NCI-H1436 treated with DMSO at 0.1 percent for 48 hours (cell line): ENCODE measurements at regions not wholly inside any gene's neighbourhood (a gene's known extent, or its start where the extent isn't known, plus 50 kb on each side); places are given as distances from the start of the nearest gene placed in this dataset.
"Not testable (repeated sequence)": the region's sequence is repeated elsewhere in the genome, so short reads cannot be mapped to it uniquely, and the experiment has no call there.

Experiments
- DNase-seq: peaks from one replicate; lab custom pipeline; 2025; lab: John Stamatoyannopoulos, UW

GRCh38 chr9:108410161-108410560 lies 445.6 kb downstream of the ACTL7B start:
- DNase-seq, result no peak

- no peak for DNase-seq
These were observed 455.5 kb downstream of the ACTL7B start for GRCh38 chr9:108400297-108400696.

GRCh38 chr9:108399851-108400250 lies 455.9 kb downstream of the ACTL7B start:
- DNase-seq, result no peak

- DNase-seq, result no peak
These were observed 458.5 kb downstream of the ACTL7B start for GRCh38 chr9:108397286-108397685.

- DNase-seq, result no peak
These were observed 459.2 kb downstream of the ACTL7B start for GRCh38 chr9:108396611-108397010.

- DNase-seq, result no peak
These were observed 459.6 kb downstream of the ACTL7B start for GRCh38 chr9:108396193-108396592.

GRCh38 chr9:108395421-108395820 lies 460.4 kb downstream of the ACTL7B start:
- DNase-seq, result no peak

- DNase-seq, result no peak
These were observed 461.1 kb downstream of the ACTL7B start for GRCh38 chr9:108394726-108395125.

- not testable (repeated sequence) for DNase-seq
These were observed 462.2 kb downstream of the ACTL7B start for GRCh38 chr9:108393481-108394001.

- DNase-seq, result no peak
These were observed 462.9 kb downstream of the ACTL7B start for GRCh38 chr9:108392877-108393276.

GRCh38 chr9:108389056-108389455 lies 466.7 kb downstream of the ACTL7B start:
- DNase-seq, result no peak

GRCh38 chr9:108386859-108387384 lies 468.9 kb downstream of the ACTL7B start:
- no peak for DNase-seq

- DNase-seq, result no peak
These were observed 469.8 kb downstream of the ACTL7B start for GRCh38 chr9:108386032-108386431.

GRCh38 chr9:108383796-108384195 lies 472.0 kb downstream of the ACTL7B start:
- DNase-seq, result no peak

GRCh38 chr9:108382310-108382709 lies 473.5 kb downstream of the ACTL7B start:
- DNase-seq, result peak; percentile 11

- DNase-seq, result no peak
These were observed 477.9 kb downstream of the ACTL7B start for GRCh38 chr9:108377881-108378280.

GRCh38 chr9:108377382-108377781 lies 478.4 kb downstream of the ACTL7B start:
- no peak for DNase-seq

- no peak for DNase-seq
These were observed 479.6 kb downstream of the ACTL7B start for GRCh38 chr9:108376140-108376539.

GRCh38 chr9:108374626-108375025 lies 481.2 kb downstream of the ACTL7B start:
- DNase-seq, result no peak

- no peak for DNase-seq
These were observed 488.6 kb downstream of the ACTL7B start for GRCh38 chr9:108367188-108367587.

GRCh38 chr9:108363311-108363710 lies 492.5 kb downstream of the ACTL7B start:
- DNase-seq, result no peak

GRCh38 chr9:108360304-108360703 lies 495.5 kb downstream of the ACTL7B start:
- DNase-seq, result no peak

- DNase-seq, result no peak
These were observed 499.0 kb downstream of the ACTL7B start for GRCh38 chr9:108356806-108357205.

- DNase-seq, result no peak
These were observed 504.2 kb downstream of the ACTL7B start for GRCh38 chr9:108351571-108351970.
